NCI-H524 (cell line): ENCODE measurements at regions not wholly inside any gene's neighbourhood (a gene's known extent, or its start where the extent isn't known, plus 50 kb on each side); places are given as distances from the start of the nearest gene placed in this dataset.

ENCODE experiments used
- DNase-seq, 2 experiments: peaks; one replicate each; lab custom pipeline; 2025; lab: John Stamatoyannopoulos, UW

GRCh38 chr1:163656095-163656759 lies 334.5 kb downstream of the NUF2 start:
- peak; percentile 76 to 91 for DNase-seq

- DNase-seq = no peak
Measured at GRCh38 chr1:163657719-163658118, 336.0 kb downstream of the NUF2 start.

GRCh38 chr1:163661391-163661790 lies 339.6 kb downstream of the NUF2 start:
- no peak for DNase-seq

- DNase-seq = no peak
Measured at GRCh38 chr1:163664671-163665335, 343.0 kb downstream of the NUF2 start.

GRCh38 chr1:163668472-163668871 lies 346.7 kb downstream of the NUF2 start:
- no peak for DNase-seq

GRCh38 chr1:163670989-163671757 lies 349.4 kb downstream of the NUF2 start:
- no peak for DNase-seq

- DNase-seq = no peak
Measured at GRCh38 chr1:163672976-163673758, 351.4 kb downstream of the NUF2 start.

GRCh38 chr1:163673759-163674151 lies 352.0 kb downstream of the NUF2 start:
- peak; percentile 30 to 74 for DNase-seq

- peak; percentile 22 to 70 for DNase-seq
Measured at GRCh38 chr1:163674236-163674635, 352.5 kb downstream of the NUF2 start.

- no peak for DNase-seq
Measured at GRCh38 chr1:163684785-163685184, 363.0 kb downstream of the NUF2 start.

- no peak for DNase-seq
Measured at GRCh38 chr1:163692266-163692665, 370.5 kb downstream of the NUF2 start.

GRCh38 chr1:163697137-163697536 lies 375.4 kb downstream of the NUF2 start:
- no peak for DNase-seq

GRCh38 chr1:163701783-163702374 lies 380.1 kb downstream of the NUF2 start:
- DNase-seq = peak in 1 of 2 experiments; percentile 1

- DNase-seq = no peak
Measured at GRCh38 chr1:163703794-163704193, 382.0 kb downstream of the NUF2 start.

- DNase-seq = no peak
Measured at GRCh38 chr1:163706915-163707314, 385.2 kb downstream of the NUF2 start.

GRCh38 chr1:163709636-163710035 lies 387.9 kb downstream of the NUF2 start:
- no peak for DNase-seq

GRCh38 chr1:163712321-163712720 lies 390.6 kb downstream of the NUF2 start:
- DNase-seq = no peak

GRCh38 chr1:163720294-163720693 lies 398.5 kb downstream of the NUF2 start:
- DNase-seq = no peak

GRCh38 chr1:163725551-163725950 lies 403.8 kb downstream of the NUF2 start:
- no peak for DNase-seq

GRCh38 chr1:163730411-163730821 lies 408.7 kb downstream of the NUF2 start:
- DNase-seq = no peak

- DNase-seq = no peak
Measured at GRCh38 chr1:163737261-163737660, 415.5 kb downstream of the NUF2 start.
